Uterus (tissue), 3 donors: ENCODE measurements at regions not wholly inside any gene's neighbourhood (a gene's known extent, or its start where the extent isn't known, plus 50 kb on each side); places are given as distances from the start of the nearest gene placed in this dataset.

Experiments
- DNase-seq, 2 donors: peaks; one replicate each; pipeline ENCODE4 v3.0.0-alpha.2; 2019 to 2020
- H3K27ac ChIP-seq, 2 donors: fragments of 200-600 bp; sonication (generic); 1 replicate in 1 of 2; 2 replicates in 1 of 2; pipeline ENCODE4 v1.5.1; 2016 to 2018
- H3K27me3 ChIP-seq, 2 donors: fragments of 200-600 bp; sonication (generic); one replicate each; pipeline ENCODE4 v1.5.1; 2018 to 2019; ENCODE audit warnings: control low read depth in 1 of 2
- H3K36me3 ChIP-seq, 2 donors: fragments of 200-600 bp; sonication (generic); one replicate each; pipeline ENCODE4 v1.5.1; 2019; ENCODE audit warnings: control low read depth in 1 of 2
- H3K4me1 ChIP-seq, 2 donors: fragments of 200-600 bp; sonication (generic); one replicate each; pipeline ENCODE4 v1.5.1; 2018 to 2019; ENCODE audit warnings: control low read depth in 1 of 2
- H3K4me3 ChIP-seq, 2 donors: fragments of 200-600 bp; sonication (generic); 1 replicate in 1 of 2; 2 replicates in 1 of 2; pipeline ENCODE4 v1.5.1; 2018 to 2019; ENCODE audit warnings: mild to moderate bottlenecking in 1 of 2
- H3K9me3 ChIP-seq, 2 donors: fragments of 200-600 bp; sonication (generic); one replicate each; pipeline ENCODE4 v1.5.1; 2019; ENCODE audit warnings: control low read depth in 1 of 2
- POLR2A ChIP-seq, 2 donors: fragments of 450-650 bp; IDR thresholded peaks; one replicate each; pipeline ENCODE4 v1.6.1; 2016; ENCODE audit warnings: antibody characterized with exemption in 2 of 2, mild to moderate bottlenecking in 1 of 2, moderate library complexity in 1 of 2
- intact Hi-C: fragments of 100-400 bp; cut with DNase I; formaldehyde crosslinking; loops from one replicate; pipeline ENCODE4 v1.15.1; 2023; ENCODE audit warnings: low total_unique reads
- TF ChIP-seq, protein P1 (sequence below), 4 experiments: fragments of 200-600 bp in 2 of 4; fragments of 450-650 bp in 2 of 4; sonication (generic) in 2 of 4; IDR thresholded peaks; one replicate each; pipeline ENCODE4 v1.5.1; 2016 to 2019; ENCODE audit warnings: antibody characterized with exemption in 4 of 4, mild to moderate bottlenecking in 2 of 4, moderate library complexity in 1 of 4
- donor health status: DM: yes; HTN: yes; CAD: no.

DNA sequence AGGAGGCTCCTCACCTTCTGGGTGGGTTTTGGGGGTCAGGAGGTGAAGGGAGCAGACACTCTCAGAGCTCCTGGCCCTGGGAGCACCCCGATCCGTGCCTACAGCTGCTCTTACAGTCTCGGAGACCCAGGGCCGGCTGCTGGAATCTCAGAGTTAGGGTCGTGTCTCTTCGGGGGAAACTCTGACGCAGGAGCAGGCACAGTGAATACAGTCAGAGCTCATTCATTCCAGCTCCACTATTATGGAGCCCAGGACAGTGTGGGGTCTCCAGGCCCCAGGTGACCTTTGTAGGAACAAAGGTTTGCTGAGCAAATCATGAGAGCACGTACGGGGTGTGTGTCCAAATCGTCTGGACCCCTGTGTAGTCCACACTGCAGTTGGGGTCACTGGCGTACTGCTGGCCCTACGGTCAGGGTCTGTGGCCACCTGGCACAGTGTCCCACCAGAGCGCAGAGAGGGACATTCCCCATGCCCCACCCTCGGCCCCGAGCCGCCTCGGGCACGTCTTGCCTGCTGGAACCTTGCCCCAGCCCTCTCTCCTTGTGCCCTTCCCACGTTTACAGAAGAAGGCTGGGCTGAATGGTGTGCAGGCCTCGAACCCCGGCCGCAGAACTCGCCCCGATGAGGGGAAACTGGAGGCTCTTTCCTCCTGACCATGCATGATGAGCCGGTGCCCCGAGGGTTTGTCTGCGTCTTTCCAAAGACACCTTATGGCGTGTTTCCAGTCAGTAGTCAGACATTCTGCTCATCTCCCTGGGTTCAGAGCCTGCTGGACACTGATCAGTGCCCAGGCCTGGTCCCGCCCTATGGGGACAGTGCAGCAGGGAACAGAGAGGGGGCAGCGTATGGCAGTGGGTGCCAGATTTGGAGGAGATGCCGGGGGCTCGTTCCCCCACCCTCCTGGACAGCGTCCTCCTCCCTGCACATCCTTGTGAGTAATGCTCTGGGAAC is 1166.6 kb downstream of the BRD1 start:
- intact Hi-C loops: no loop called here
- TF ChIP-seq, protein P1, sequence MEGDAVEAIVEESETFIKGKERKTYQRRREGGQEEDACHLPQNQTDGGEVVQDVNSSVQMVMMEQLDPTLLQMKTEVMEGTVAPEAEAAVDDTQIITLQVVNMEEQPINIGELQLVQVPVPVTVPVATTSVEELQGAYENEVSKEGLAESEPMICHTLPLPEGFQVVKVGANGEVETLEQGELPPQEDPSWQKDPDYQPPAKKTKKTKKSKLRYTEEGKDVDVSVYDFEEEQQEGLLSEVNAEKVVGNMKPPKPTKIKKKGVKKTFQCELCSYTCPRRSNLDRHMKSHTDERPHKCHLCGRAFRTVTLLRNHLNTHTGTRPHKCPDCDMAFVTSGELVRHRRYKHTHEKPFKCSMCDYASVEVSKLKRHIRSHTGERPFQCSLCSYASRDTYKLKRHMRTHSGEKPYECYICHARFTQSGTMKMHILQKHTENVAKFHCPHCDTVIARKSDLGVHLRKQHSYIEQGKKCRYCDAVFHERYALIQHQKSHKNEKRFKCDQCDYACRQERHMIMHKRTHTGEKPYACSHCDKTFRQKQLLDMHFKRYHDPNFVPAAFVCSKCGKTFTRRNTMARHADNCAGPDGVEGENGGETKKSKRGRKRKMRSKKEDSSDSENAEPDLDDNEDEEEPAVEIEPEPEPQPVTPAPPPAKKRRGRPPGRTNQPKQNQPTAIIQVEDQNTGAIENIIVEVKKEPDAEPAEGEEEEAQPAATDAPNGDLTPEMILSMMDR (IDR thresholded peaks at IDR 0.05): no peak
- TF ChIP-seq POLR2A (IDR thresholded peaks at IDR 0.05): no peak
- H3K27ac ChIP-seq: no peak overlapping the region

DNA sequence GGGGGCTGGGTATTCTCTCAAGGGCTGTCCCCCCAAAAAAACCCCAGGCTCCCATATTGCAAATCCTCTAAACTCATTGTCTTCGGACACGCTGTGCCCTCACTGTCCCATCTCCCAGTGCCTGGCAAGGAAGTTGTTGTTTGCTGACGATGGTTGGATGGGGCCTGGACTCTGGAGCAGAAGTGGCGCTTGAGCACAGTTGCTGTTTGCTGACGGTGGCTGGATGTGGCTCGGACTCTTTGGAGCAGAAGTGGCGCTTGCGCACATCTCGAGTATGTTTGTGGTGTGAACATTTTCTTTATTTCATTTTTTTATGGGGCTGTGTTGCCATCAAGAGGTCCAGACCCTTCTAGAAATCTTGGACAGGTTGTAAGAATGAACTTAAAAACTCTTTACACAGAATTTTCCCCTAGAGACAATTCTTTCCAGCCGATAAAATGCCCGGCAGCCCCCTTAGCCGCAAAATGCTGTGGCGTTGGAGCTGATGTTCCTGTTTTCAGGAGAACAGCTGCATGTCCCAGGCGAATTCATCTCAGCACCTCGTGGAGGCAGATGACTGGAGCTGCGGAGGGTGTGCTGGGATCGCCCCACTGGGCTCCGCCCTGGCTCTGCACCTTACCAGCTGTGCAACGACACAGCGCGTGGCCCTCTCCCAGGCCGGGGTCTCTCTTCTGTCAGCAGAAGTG is 1167.4 kb downstream of the BRD1 start:
- DNase-seq: no peak
- intact Hi-C loops: no loop called here
- H3K27me3 ChIP-seq: no peaks in the 10 kb centered on the region
- H3K36me3 ChIP-seq: no peaks in the 10 kb centered on the region
- TF ChIP-seq POLR2A (IDR thresholded peaks at IDR 0.05): no peak
- TF ChIP-seq, protein P1 (IDR thresholded peaks at IDR 0.05): no peak
- no peak overlapping the region for H3K4me3 ChIP-seq
- H3K9me3 ChIP-seq: no peaks in the 10 kb centered on the region
- H3K4me1 ChIP-seq: no peaks in the 10 kb centered on the region
- no peak overlapping the region for H3K27ac ChIP-seq

More for the DNA sequence above, 1166.6 kb downstream of the BRD1 start:
- Histone ChIP-seq H3K27me3 (no peaks in the 10 kb centered on the region), H3K9me3 (no peaks in the 10 kb centered on the region), H3K4me1 (no peaks in the 10 kb centered on the region), H3K4me3 (no peak overlapping the region), H3K36me3 (no peaks in the 10 kb centered on the region)
- DNase-seq: no peak

DNA sequence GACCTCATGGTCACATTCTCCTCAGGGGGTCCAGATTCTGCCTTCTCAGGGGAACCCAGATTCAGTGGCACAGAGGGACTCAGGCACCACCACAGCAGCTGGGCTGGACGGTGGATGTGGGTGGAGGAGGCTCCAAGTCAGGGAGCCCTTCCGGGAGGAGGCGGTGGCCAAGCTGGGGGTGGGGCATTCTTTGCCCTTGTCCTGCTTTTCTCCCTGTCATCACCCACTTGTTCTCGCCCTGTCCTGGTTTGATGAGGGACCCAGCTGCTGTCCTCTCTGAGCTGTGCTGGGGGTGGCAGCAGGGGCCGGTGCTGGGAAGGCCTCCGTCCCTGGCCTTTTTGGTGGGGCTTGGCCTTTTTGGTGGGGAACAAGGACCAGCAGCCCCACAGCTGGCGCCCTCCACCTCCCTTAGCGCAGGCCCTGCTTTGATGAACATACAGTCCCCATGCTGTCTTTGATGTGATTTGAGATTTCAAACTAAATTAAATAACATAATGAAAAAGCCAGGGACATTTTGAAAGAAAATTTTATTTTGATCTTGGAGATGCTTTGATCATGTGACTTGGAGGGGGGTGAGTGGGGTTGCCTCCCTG is 1168.2 kb downstream of the BRD1 start:
- no peak overlapping the region for H3K4me3 ChIP-seq
- no peak for DNase-seq
- intact Hi-C loops: no loop called here
- no peaks in the 10 kb centered on the region for H3K4me1 ChIP-seq
- TF ChIP-seq POLR2A (IDR thresholded peaks at IDR 0.05): no peak
- TF ChIP-seq, protein P1 (IDR thresholded peaks at IDR 0.05): no peak
- H3K36me3 ChIP-seq: no peaks in the 10 kb centered on the region
- H3K27ac ChIP-seq: no peak overlapping the region
- H3K9me3 ChIP-seq: no peaks in the 10 kb centered on the region
- H3K27me3 ChIP-seq: no peaks in the 10 kb centered on the region

DNA sequence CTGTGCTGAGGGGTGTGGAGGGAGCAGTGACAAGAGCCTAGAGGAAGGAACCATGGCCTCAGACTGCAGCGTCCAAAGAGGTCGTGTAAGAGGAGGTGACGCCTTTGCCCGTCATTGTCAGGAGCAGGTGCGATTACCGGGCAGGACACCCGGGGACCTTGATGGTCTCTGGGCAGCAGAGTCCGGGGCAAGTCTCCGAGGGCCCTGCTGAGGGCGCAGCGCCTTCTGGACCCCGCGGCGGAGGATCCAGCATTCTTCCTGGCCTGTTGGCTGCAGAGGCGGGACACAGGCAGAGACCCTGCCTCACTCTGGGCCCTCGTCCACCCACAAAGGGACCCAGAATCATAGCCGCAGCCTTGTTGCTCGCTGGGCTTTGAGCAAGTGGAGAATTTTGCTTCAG is 1168.8 kb downstream of the BRD1 start:
- Histone ChIP-seq H3K9me3 (no peaks in the 10 kb centered on the region), H3K4me1 (no peaks in the 10 kb centered on the region), H3K27me3 (no peaks in the 10 kb centered on the region), H3K4me3 (no peak overlapping the region), H3K27ac (no peak overlapping the region), H3K36me3 (no peaks in the 10 kb centered on the region)
- intact Hi-C loops: no loop called here
- DNase-seq: no peak
- TF ChIP-seq POLR2A (IDR thresholded peaks at IDR 0.05): no peak
- TF ChIP-seq, protein P1 (IDR thresholded peaks at IDR 0.05): no peak

DNA sequence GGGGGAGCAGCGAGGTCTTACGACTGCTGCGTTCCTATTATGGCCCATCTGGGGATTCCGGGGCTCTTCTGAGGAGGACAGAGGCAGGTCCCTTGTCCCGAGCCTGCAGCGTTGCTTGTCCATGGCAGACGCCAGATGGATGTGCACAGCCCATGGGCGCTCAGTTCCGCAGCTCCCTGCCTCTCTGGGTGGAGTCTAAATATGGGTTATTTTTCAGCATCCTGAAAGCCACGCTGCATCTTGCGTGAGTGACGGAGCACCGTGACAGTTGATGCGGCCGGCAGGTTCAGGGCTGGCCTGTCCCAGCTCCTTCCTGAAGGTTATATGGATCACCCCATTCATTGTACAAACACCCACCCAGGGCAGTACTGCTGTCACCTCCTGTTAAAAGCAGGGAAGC is 1169.4 kb downstream of the BRD1 start:
- Histone ChIP-seq H3K9me3 (no peaks in the 10 kb centered on the region), H3K27me3 (no peaks in the 10 kb centered on the region), H3K4me1 (no peaks in the 10 kb centered on the region), H3K4me3 (no peak overlapping the region), H3K27ac (no peak overlapping the region), H3K36me3 (no peaks in the 10 kb centered on the region)
- TF ChIP-seq, protein P1 (IDR thresholded peaks at IDR 0.05): no peak
- no peak for TF ChIP-seq POLR2A (IDR thresholded peaks at IDR 0.05)
- intact Hi-C loops: no loop called here
- DNase-seq: no peak
